ENCODE measurements at regions not wholly inside any gene's neighbourhood (a gene's known extent, or its start where the extent isn't known, plus 50 kb on each side); places are given as distances from the start of the nearest gene placed in this dataset.

DNA sequence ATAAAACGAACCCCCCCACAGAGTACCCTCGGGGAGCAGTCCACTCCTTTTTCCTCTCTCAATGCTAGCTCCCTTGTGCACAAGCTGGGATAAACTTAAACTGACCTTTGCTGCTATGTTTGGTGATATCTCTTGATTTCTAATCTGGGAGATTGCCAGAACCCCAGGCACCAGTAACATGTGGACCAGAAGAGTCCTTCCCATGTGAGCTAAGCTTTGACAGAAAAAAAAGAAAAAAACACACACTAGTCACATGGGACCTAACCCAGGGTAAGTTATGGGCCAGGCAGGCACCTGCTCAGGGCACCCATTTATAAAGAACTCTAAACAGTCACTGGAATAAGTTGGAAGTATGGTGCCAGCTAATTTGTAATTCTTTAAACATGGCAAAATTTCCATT is 242.6 kb downstream of the EN1 start:
- Mint-ChIP-seq H3K27me3 (peaks cover 14% of the 10 kb centered on the region), H3K27ac (no peak overlapping the region), H3K9me3 (peaks cover 5% of the 10 kb centered on the region), H3K36me3 (ENCODE audit: low read depth) (no peaks in the 10 kb centered on the region), H3K4me1 (ENCODE audit: low read depth) (no peaks in the 10 kb centered on the region), H3K4me3 (no peak overlapping the region)
- Histone ChIP-seq H3K4me3 (ENCODE audit: low read length) (no peak overlapping the region), H3K36me3 (ENCODE audit: insufficient read depth, low read length) (no peaks in the 10 kb centered on the region), H3K27me3 (ENCODE audit: control insufficient read depth in 1 of 2, insufficient read depth in 2 of 2, low read length in 2 of 2) (no peaks in the 10 kb centered on the region), H3K9me3 (ENCODE audit: control insufficient read depth in 1 of 2, insufficient read depth in 1 of 2, low read length in 2 of 2) (peaks cover 0 to 8% of the 10 kb centered on the region in 2 experiments), H3K4me1 (ENCODE audit: insufficient read depth, low read length) (no peaks in the 10 kb centered on the region), H3K27ac (ENCODE audit: low read depth in 1 of 2, low read length in 2 of 2) (no peak overlapping the region)
- CTCF ChIA-PET, result no interaction called here
- ATAC-seq (ENCODE audit: poor library complexity), result no peak
- intact Hi-C loops (cut with DNase I, micrococcal nuclease), result no loop called here
- POLR2A ChIA-PET, result no interaction called here
- TF ChIP-seq, protein P1, sequence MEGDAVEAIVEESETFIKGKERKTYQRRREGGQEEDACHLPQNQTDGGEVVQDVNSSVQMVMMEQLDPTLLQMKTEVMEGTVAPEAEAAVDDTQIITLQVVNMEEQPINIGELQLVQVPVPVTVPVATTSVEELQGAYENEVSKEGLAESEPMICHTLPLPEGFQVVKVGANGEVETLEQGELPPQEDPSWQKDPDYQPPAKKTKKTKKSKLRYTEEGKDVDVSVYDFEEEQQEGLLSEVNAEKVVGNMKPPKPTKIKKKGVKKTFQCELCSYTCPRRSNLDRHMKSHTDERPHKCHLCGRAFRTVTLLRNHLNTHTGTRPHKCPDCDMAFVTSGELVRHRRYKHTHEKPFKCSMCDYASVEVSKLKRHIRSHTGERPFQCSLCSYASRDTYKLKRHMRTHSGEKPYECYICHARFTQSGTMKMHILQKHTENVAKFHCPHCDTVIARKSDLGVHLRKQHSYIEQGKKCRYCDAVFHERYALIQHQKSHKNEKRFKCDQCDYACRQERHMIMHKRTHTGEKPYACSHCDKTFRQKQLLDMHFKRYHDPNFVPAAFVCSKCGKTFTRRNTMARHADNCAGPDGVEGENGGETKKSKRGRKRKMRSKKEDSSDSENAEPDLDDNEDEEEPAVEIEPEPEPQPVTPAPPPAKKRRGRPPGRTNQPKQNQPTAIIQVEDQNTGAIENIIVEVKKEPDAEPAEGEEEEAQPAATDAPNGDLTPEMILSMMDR (IDR thresholded peaks at IDR 0.05), result no peak
- no peak for DNase-seq

DNA sequence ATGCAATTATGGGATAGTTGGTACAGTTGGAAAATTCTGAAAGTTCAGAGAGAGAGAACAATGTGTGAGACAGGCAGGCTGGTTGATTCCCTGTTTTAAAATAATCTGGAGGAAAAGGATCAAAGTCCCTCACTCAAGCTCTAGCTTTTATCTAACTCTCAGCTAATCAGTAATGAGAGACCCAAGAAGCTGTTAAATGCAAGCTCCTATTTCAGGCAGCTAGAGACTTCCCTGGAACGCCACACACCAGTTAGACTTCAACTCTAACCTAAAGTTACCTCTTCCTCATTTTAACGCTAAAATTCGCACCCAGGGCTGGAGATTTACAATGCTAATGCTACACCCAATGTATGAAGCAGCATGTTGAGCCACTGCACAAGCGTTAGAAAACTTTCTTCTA is 243.1 kb downstream of the EN1 start:
- ChIA-PET CTCF (no interaction called here), POLR2A (no interaction called here)
- Mint-ChIP-seq H3K27ac (no peak overlapping the region), H3K4me1 (ENCODE audit: low read depth) (no peaks in the 10 kb centered on the region), H3K4me3 (no peak overlapping the region), H3K27me3 (peaks cover 14% of the 10 kb centered on the region), H3K9me3 (peaks cover 5% of the 10 kb centered on the region), H3K36me3 (ENCODE audit: low read depth) (no peaks in the 10 kb centered on the region)
- TF ChIP-seq, protein P1 (IDR thresholded peaks at IDR 0.05), result no peak
- H3K4me3 ChIP-seq (ENCODE audit: low read length), result no peak overlapping the region
- H3K4me1 ChIP-seq (ENCODE audit: insufficient read depth, low read length), result no peaks in the 10 kb centered on the region
- no peaks in the 10 kb centered on the region for H3K36me3 ChIP-seq (ENCODE audit: insufficient read depth, low read length)
- no peak for DNase-seq
- ATAC-seq (ENCODE audit: poor library complexity), result no peak
- intact Hi-C loops (cut with DNase I, micrococcal nuclease), result no loop called here
- peaks cover 0 to 8% of the 10 kb centered on the region in 2 experiments for H3K9me3 ChIP-seq (ENCODE audit: control insufficient read depth in 1 of 2, insufficient read depth in 1 of 2, low read length in 2 of 2)
- H3K27ac ChIP-seq (ENCODE audit: low read depth in 1 of 2, low read length in 2 of 2), result no peak overlapping the region
- no peaks in the 10 kb centered on the region for H3K27me3 ChIP-seq (ENCODE audit: control insufficient read depth in 1 of 2, insufficient read depth in 2 of 2, low read length in 2 of 2)

DNA sequence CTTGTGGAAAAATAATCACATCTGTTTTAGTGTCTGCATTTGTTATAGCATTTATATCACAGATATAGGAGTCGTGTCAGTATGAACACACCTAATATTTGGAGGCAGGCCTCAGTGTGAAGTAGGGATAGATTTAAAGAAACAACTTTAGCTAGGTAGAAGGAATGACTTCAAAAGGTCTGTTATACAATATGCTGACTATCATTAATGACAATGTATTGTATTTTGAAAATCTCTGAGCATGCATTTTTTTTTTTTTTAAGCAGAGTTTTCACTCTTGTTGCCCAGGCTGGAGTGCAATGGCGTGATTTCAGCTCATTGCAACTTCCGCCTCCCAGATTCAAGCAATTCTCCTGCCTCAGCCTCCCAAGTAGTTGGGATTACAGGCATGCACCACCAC is 248.3 kb downstream of the EN1 start:
- intact Hi-C loops (cut with DNase I, micrococcal nuclease), result no loop called here
- Mint-ChIP-seq H3K4me3 (no peak overlapping the region), H3K27me3 (no peaks in the 10 kb centered on the region), H3K9me3 (peaks cover 5% of the 10 kb centered on the region), H3K27ac (no peak overlapping the region), H3K36me3 (ENCODE audit: low read depth) (no peaks in the 10 kb centered on the region), H3K4me1 (ENCODE audit: low read depth) (no peaks in the 10 kb centered on the region)
- H3K36me3 ChIP-seq (ENCODE audit: insufficient read depth, low read length), result no peaks in the 10 kb centered on the region
- no peak overlapping the region for H3K27ac ChIP-seq (ENCODE audit: low read depth in 1 of 2, low read length in 2 of 2)
- H3K27me3 ChIP-seq (ENCODE audit: control insufficient read depth in 1 of 2, insufficient read depth in 2 of 2, low read length in 2 of 2), result no peaks in the 10 kb centered on the region
- ChIA-PET POLR2A (no interaction called here), CTCF (no interaction called here)
- no peaks in the 10 kb centered on the region for H3K4me1 ChIP-seq (ENCODE audit: insufficient read depth, low read length)
- ATAC-seq (ENCODE audit: poor library complexity) (no peak), DNase-seq (no peak)
- TF ChIP-seq, protein P1 (IDR thresholded peaks at IDR 0.05), result no peak
- no peak overlapping the region for H3K4me3 ChIP-seq (ENCODE audit: low read length)
- H3K9me3 ChIP-seq (ENCODE audit: control insufficient read depth in 1 of 2, insufficient read depth in 1 of 2, low read length in 2 of 2), result peaks cover 8 to 9% of the 10 kb centered on the region in 2 experiments
